Esophagus squamous epithelium (tissue), 5 donors: ENCODE measurements at regions not wholly inside any gene's neighbourhood (a gene's known extent, or its start where the extent isn't known, plus 50 kb on each side); places are given as distances from the start of the nearest gene placed in this dataset.

Experiments used
- DNase-seq: peaks from one replicate; lab custom pipeline; 2025; lab: John Stamatoyannopoulos, UW
- H3K27ac ChIP-seq, 4 donors: fragments of 200-600 bp; sonication (generic); one replicate each; pipeline ENCODE4 v1.5.1; 2016 to 2019; ENCODE audit warnings: mild to moderate bottlenecking in 1 of 4
- H3K27me3 ChIP-seq, 4 donors: fragments of 200-600 bp; sonication (generic); 1 replicate in 3 of 4; 2 replicates in 1 of 4; pipeline versions ENCODE4 v1.5.1 to v1.6.0; 2017 to 2021; ENCODE audit warnings: antibody characterized with exemption in 1 of 4
- H3K36me3 ChIP-seq, 3 donors: fragments of 200-600 bp; sonication (generic); one replicate each; pipeline ENCODE4 v1.5.1; 2016 to 2019
- H3K4me1 ChIP-seq, 3 donors: fragments of 200-600 bp; sonication (generic); one replicate each; pipeline ENCODE4 v1.5.1; 2017 to 2019
- H3K4me3 ChIP-seq, 4 donors: fragments of 200-600 bp; sonication (generic); 1 replicate in 3 of 4; 2 replicates in 1 of 4; pipeline ENCODE4 v1.5.1; 2016 to 2019; ENCODE audit warnings: mild to moderate bottlenecking in 2 of 4, moderate library complexity in 1 of 4
- H3K9me3 ChIP-seq, 3 donors: fragments of 200-600 bp; sonication (generic); one replicate each; pipeline ENCODE4 v1.5.1; 2016 to 2019
- POLR2A ChIP-seq, 4 donors: fragments of 450-650 bp; IDR thresholded peaks; one replicate each; pipeline ENCODE4 v1.6.1; 2017; ENCODE audit warnings: antibody characterized with exemption in 4 of 4, mild to moderate bottlenecking in 4 of 4, moderate library complexity in 3 of 4
- WGBS, 2 donors: methylation state at CpG; one replicate each; pipeline ENCODE4 v1.1.5; 2018; 5-methylcytosine and 5-hydroxymethylcytosine counted together
- intact Hi-C: fragments of 100-400 bp; cut with DNase I; formaldehyde crosslinking; loops from one replicate; pipeline ENCODE4 v1.15.0; 2022
- TF ChIP-seq, protein P1 (sequence below), 6 experiments: fragments of 450-650 bp in 4 of 6; fragments of 200-600 bp in 2 of 6; sonication (generic) in 2 of 6; IDR thresholded peaks; one replicate each; pipeline ENCODE4 v1.5.1; 2016 to 2019; ENCODE audit warnings: antibody characterized with exemption in 6 of 6, mild to moderate bottlenecking in 4 of 6, moderate library complexity in 4 of 6
- donor health status: DM: yes; HTN: yes; CAD: no.

- intact Hi-C loops: no loop called here
- TF ChIP-seq, protein P1, sequence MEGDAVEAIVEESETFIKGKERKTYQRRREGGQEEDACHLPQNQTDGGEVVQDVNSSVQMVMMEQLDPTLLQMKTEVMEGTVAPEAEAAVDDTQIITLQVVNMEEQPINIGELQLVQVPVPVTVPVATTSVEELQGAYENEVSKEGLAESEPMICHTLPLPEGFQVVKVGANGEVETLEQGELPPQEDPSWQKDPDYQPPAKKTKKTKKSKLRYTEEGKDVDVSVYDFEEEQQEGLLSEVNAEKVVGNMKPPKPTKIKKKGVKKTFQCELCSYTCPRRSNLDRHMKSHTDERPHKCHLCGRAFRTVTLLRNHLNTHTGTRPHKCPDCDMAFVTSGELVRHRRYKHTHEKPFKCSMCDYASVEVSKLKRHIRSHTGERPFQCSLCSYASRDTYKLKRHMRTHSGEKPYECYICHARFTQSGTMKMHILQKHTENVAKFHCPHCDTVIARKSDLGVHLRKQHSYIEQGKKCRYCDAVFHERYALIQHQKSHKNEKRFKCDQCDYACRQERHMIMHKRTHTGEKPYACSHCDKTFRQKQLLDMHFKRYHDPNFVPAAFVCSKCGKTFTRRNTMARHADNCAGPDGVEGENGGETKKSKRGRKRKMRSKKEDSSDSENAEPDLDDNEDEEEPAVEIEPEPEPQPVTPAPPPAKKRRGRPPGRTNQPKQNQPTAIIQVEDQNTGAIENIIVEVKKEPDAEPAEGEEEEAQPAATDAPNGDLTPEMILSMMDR (IDR thresholded peaks at IDR 0.05): no peak
- no peak for TF ChIP-seq POLR2A (IDR thresholded peaks at IDR 0.05)
- Histone ChIP-seq H3K4me3 (no peak overlapping the region), H3K27ac (no peak overlapping the region), H3K27me3 (no peaks in the 10 kb centered on the region), H3K4me1 (no peaks in the 10 kb centered on the region), H3K36me3 (no peaks in the 10 kb centered on the region), H3K9me3 (peaks cover 0 to 9% (median 8%) of the 10 kb centered on the region in 3 donors)
- no peak for DNase-seq
These were observed 383.0 kb upstream of the RORA start for GRCh38 chr15:61612111-61612510.

- Histone ChIP-seq H3K9me3 (no peaks in the 10 kb centered on the region), H3K27me3 (no peaks in the 10 kb centered on the region), H3K4me1 (no peaks in the 10 kb centered on the region), H3K4me3 (no peak overlapping the region), H3K27ac (no peak overlapping the region), H3K36me3 (no peaks in the 10 kb centered on the region)
- no peak for DNase-seq
- TF ChIP-seq, protein P1 (IDR thresholded peaks at IDR 0.05): no peak
- no peak for TF ChIP-seq POLR2A (IDR thresholded peaks at IDR 0.05)
- WGBS, 2 donors: 82 to 89% methylated on average over 6 of the region's 6 CpGs
- intact Hi-C loops: no loop called here
These were observed 376.2 kb upstream of the RORA start for GRCh38 chr15:61605343-61605742.

DNA sequence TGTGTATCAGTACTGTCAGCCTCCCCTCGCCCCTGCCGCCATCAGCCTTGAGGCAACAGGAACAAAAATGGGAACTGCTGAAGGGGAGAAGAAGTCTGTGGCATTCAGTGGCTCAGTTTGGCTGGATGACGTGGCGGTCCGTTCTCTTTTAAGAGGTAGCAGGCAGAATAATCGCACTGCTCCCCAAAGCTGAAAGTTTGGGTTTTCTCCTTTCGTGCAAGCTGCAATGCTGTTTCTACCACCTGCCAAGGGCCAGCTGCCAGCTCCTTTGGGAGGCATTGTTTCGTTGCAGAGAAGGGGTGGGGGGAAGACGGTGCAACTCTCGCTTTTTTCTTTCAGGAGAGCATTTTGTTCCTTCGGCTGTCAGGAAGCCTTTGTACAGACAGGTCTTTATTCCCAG lies 369.6 kb upstream of the RORA start:
- Histone ChIP-seq H3K4me1 (no peaks in the 10 kb centered on the region), H3K27ac (no peak overlapping the region), H3K4me3 (no peak overlapping the region), H3K27me3 (no peaks in the 10 kb centered on the region), H3K9me3 (no peaks in the 10 kb centered on the region), H3K36me3 (no peaks in the 10 kb centered on the region)
- whole genome bisulfite sequencing, 2 donors: 52 to 62% methylated on average over 10 of the region's 11 CpGs
- TF ChIP-seq POLR2A (IDR thresholded peaks at IDR 0.05): no peak
- TF ChIP-seq, protein P1 (IDR thresholded peaks at IDR 0.05): no peak
- intact Hi-C loops: no loop called here
- no peak for DNase-seq

DNA sequence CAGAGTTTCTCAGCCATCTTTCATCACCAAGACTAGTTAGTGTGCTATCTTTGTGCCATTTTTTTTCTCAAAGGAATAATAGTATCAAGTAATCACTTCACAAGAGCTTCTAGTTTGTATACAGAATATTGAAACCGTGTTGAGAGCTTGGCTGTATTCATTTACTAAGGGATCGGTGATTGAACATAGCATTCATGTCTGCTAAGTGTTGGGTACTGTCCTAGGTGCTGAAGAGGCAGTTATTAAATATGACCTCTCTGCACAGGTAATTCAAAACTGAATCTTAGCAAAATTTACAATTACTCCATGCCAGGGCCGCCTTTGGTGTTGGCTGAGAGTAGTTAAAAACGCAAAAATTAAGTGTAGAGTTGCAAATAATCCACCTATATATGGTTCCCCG lies 355.3 kb upstream of the RORA start:
- WGBS, 2 donors: 61 to 66% methylated on average over 5 of the region's 5 CpGs
- Histone ChIP-seq H3K27me3 (peaks cover 0 to 3% (median 0%) of the 10 kb centered on the region in 4 donors), H3K4me3 (no peak overlapping the region), H3K4me1 (no peaks in the 10 kb centered on the region), H3K36me3 (no peaks in the 10 kb centered on the region), H3K9me3 (no peaks in the 10 kb centered on the region), H3K27ac (no peak overlapping the region)
- intact Hi-C loops: no loop called here
- no peak for DNase-seq
- TF ChIP-seq POLR2A (IDR thresholded peaks at IDR 0.05): no peak
- TF ChIP-seq, protein P1 (IDR thresholded peaks at IDR 0.05): no peak

- TF ChIP-seq POLR2A (IDR thresholded peaks at IDR 0.05): no peak
- TF ChIP-seq, protein P1 (IDR thresholded peaks at IDR 0.05): no peak
- no peaks in the 10 kb centered on the region for H3K4me1 ChIP-seq
- H3K27me3 ChIP-seq: no peaks in the 10 kb centered on the region
- H3K36me3 ChIP-seq: no peaks in the 10 kb centered on the region
- intact Hi-C loops: no loop called here
- no peak overlapping the region for H3K27ac ChIP-seq
- no peaks in the 10 kb centered on the region for H3K9me3 ChIP-seq
- WGBS, 2 donors: 0 to 29% methylated on average over 1 of the region's 1 CpG
- H3K4me3 ChIP-seq: no peak overlapping the region
- no peak for DNase-seq
These were observed 353.0 kb upstream of the RORA start for GRCh38 chr15:61582092-61582491.
